ENCODE measurements at regions not wholly inside any gene's neighbourhood (a gene's known extent, or its start where the extent isn't known, plus 50 kb on each side); places are given as distances from the start of the nearest gene placed in this dataset.

- no peak for TF ChIP-seq POLR2A (IDR thresholded peaks at IDR 0.05)
- TF ChIP-seq, protein P1, sequence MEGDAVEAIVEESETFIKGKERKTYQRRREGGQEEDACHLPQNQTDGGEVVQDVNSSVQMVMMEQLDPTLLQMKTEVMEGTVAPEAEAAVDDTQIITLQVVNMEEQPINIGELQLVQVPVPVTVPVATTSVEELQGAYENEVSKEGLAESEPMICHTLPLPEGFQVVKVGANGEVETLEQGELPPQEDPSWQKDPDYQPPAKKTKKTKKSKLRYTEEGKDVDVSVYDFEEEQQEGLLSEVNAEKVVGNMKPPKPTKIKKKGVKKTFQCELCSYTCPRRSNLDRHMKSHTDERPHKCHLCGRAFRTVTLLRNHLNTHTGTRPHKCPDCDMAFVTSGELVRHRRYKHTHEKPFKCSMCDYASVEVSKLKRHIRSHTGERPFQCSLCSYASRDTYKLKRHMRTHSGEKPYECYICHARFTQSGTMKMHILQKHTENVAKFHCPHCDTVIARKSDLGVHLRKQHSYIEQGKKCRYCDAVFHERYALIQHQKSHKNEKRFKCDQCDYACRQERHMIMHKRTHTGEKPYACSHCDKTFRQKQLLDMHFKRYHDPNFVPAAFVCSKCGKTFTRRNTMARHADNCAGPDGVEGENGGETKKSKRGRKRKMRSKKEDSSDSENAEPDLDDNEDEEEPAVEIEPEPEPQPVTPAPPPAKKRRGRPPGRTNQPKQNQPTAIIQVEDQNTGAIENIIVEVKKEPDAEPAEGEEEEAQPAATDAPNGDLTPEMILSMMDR (IDR thresholded peaks at IDR 0.05), result no peak
Observed at GRCh38 chr10:1807196-1807595, 69.9 kb upstream of the ADARB2 start.
